Mucosa of descending colon (tissue), 3 donors: ENCODE measurements at regions not wholly inside any gene's neighbourhood (a gene's known extent, or its start where the extent isn't known, plus 50 kb on each side); places are given as distances from the start of the nearest gene placed in this dataset.

Experiments used
- ATAC-seq: fragments of 200-7000 bp; cut with Tn5 transposase; one replicate; pipeline ENCODE4 v1.9.1; 2020; ENCODE audit warnings: mild to moderate bottlenecking, moderate library complexity
- DNase-seq, 3 donors: peaks; one replicate each; pipeline ENCODE4 v3.0.0-alpha.2; 2020
- H3K36me3 ChIP-seq: fragments of 200-600 bp; one replicate; pipeline ENCODE4 v1.8.0; 2021; ENCODE audit warnings: low read depth, mild to moderate bottlenecking
- H3K4me1 ChIP-seq: fragments of 200-600 bp; one replicate; pipeline ENCODE4 v1.8.0; 2021; ENCODE audit warnings: low read depth, mild to moderate bottlenecking
- H3K4me3 ChIP-seq: fragments of 200-600 bp; one replicate; pipeline ENCODE4 v1.8.0; 2021; ENCODE audit warnings: mild to moderate bottlenecking
- H3K9me3 ChIP-seq: fragments of 200-600 bp; one replicate; pipeline ENCODE4 v1.8.0; 2021; ENCODE audit warnings: mild to moderate bottlenecking
- intact Hi-C, 2 donors: fragments of 100-400 bp; cut with DNase I in 1 of 2; cut with micrococcal nuclease in 1 of 2; formaldehyde crosslinking; loops; one replicate each; pipeline versions ENCODE4 v1.11.0 to v1.11.1; 2022; cut with DNase I, micrococcal nuclease
- TF ChIP-seq, protein P1 (sequence below): fragments of 200-600 bp; IDR thresholded peaks from one replicate; pipeline ENCODE4 v1.8.0; 2022; ENCODE audit warnings: antibody characterized with exemption, mild to moderate bottlenecking
- donor health status: DM: no; HTN: no; CAD: no; lungs with moderate emphysema.
- donor health status: DM: no; HTN: no; CAD: no.
- donor health status: DM: no; HTN: yes; CAD: no.

DNA sequence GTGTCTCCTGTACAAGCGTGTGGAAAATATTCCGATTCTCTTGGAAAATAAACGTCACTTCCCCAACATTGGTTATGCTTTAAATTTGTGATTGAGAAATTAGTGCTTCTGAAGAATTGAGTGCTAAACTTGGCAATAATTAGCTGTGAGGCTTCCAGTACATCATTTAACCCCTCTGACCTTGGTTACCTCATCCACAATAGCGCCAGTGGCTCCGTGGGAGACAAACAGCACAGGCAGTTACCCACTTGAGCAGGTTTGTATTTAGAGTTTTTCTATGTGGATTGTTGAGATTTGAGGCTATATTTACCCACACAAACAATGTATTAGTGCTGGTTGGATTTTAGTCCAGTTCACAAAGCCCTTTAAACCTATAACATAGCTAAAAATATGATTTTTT is 476.5 kb downstream of the NKX6-1 start:
- TF ChIP-seq, protein P1, sequence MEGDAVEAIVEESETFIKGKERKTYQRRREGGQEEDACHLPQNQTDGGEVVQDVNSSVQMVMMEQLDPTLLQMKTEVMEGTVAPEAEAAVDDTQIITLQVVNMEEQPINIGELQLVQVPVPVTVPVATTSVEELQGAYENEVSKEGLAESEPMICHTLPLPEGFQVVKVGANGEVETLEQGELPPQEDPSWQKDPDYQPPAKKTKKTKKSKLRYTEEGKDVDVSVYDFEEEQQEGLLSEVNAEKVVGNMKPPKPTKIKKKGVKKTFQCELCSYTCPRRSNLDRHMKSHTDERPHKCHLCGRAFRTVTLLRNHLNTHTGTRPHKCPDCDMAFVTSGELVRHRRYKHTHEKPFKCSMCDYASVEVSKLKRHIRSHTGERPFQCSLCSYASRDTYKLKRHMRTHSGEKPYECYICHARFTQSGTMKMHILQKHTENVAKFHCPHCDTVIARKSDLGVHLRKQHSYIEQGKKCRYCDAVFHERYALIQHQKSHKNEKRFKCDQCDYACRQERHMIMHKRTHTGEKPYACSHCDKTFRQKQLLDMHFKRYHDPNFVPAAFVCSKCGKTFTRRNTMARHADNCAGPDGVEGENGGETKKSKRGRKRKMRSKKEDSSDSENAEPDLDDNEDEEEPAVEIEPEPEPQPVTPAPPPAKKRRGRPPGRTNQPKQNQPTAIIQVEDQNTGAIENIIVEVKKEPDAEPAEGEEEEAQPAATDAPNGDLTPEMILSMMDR = no peak
- ATAC-seq = no peak
- DNase-seq = no peak
- H3K4me1 ChIP-seq = no peaks in the 10 kb centered on the region
- H3K36me3 ChIP-seq = no peaks in the 10 kb centered on the region
- H3K4me3 ChIP-seq = no peak overlapping the region
- no peaks in the 10 kb centered on the region for H3K9me3 ChIP-seq
- intact Hi-C loops = no loop called here

DNA sequence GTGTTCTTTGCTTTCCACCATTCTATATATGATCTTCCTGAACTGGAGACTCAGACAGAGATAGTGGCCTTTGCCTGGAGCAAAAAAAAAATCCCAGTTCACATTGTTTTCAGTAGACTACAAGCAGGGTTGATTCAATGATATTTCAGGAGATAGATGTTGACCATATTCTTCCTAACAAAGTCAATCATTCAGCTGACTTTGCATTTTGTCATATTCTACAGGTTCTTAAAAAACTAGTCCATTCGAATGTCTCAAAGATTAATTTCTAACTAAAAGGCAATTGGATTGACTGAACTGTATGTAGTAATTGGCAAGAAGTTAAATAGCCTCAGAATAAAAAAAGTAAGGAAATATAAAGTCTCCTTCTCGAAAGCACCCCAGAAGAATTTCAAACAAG is 479.5 kb downstream of the NKX6-1 start:
- Histone ChIP-seq H3K4me1 (no peaks in the 10 kb centered on the region), H3K9me3 (no peaks in the 10 kb centered on the region), H3K36me3 (no peaks in the 10 kb centered on the region), H3K4me3 (no peak overlapping the region)
- intact Hi-C loops = no loop called here
- ATAC-seq (no peak), DNase-seq (no peak)
- TF ChIP-seq, protein P1 = no peak

DNA sequence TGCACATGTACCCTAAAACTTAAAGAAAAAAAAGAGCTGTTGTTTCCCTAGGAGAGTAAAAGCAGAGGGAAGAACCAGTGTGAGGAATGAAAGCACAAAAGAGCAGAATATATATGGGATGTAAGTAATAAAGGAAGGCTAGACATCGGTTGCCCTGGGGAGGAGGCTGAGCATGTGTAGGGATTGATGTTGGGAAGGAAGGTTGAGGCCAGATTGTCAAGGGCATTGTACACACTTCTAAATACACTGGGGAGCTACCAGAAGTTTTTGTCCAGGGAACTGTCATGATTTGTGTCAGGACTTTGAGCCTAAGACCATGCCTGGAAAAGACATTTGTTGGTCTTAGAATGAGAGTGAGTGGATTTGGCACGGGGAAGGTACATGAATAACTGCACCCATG is 467.1 kb downstream of the GPAT3 start:
- no peak for ATAC-seq
- no peaks in the 10 kb centered on the region for H3K4me1 ChIP-seq
- no peak overlapping the region for H3K4me3 ChIP-seq
- no peak for DNase-seq
- H3K36me3 ChIP-seq = no peaks in the 10 kb centered on the region
- no peaks in the 10 kb centered on the region for H3K9me3 ChIP-seq
- intact Hi-C loops = no loop called here
- TF ChIP-seq, protein P1 = no peak

DNA sequence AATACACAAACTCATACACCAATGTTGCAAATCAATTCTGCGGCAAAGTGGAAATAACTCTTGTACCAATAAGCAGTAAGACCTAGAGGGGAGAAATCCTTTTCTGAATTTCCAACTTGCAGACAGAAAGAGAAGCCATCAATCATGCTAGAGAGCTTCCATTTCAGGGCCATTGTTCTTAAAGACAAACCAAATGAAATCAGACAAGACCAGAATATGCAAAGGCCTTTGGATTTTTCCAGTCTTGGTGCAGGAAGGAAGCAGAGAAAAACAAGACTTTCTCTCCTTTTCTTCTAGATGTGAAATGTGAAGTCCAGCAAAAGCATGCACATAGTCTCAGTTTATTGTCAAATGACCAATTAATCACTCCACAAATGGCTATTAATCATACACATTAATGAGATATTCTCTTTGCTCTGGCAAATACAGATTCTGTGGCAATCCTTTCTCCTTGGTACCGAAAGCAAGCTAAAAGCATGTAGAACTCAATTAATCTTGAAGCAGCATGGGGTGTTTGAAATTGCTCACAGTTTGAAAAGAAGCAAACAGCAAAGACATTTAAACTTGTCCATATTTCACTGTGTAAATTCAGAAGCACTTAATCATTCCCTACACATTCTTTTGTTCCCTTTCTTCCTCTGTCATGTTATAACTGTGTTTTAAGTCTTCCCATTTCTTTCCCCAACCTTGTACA is 466.1 kb downstream of the GPAT3 start:
- Histone ChIP-seq H3K9me3 (no peaks in the 10 kb centered on the region), H3K36me3 (no peaks in the 10 kb centered on the region), H3K4me1 (no peaks in the 10 kb centered on the region), H3K4me3 (no peak overlapping the region)
- DNase-seq (no peak), ATAC-seq (no peak)
- intact Hi-C loops = no loop called here
- TF ChIP-seq, protein P1 = no peak

DNA sequence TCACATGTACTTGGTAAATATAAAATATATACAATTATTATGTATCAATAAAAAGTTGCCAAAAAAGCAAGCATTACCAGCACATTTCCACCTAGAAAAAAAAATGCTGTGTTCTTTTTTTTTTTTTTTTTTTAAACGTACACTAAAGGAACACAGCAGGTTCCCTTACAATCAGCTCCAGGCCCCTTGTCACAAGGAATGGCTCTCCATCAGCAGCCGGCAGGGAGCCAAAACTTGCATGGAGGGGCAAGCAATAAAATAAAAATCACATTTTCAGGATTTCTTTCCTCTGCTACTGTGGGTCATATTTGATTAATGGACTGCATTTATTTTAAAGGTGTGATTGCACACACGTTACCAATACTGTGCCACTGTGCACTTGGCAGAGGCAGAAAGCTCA is 460.3 kb downstream of the GPAT3 start:
- Histone ChIP-seq H3K36me3 (no peaks in the 10 kb centered on the region), H3K9me3 (no peaks in the 10 kb centered on the region), H3K4me1 (no peaks in the 10 kb centered on the region), H3K4me3 (no peak overlapping the region)
- DNase-seq (no peak), ATAC-seq (no peak)
- TF ChIP-seq, protein P1 = no peak
- intact Hi-C loops = no loop called here

DNA sequence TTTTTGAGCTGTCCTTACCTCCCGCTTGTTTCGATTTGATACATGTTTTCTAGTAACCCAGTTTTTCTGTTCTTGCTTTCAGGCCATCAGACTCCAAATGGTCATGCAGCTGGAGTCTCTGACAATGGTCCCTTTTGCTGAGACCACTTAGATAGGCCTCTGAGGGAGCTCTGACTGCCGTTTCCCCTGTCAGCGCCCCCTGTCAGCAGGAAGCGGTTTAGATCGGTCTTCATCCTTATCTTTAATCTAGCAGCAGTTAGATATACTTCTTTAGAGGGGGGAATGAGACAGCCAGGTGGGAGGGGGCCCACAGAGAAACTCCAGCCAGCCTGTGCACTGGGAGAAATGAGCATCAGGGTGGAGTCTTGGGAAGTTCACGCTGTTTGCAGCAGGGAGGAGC is 457.9 kb downstream of the GPAT3 start:
- TF ChIP-seq, protein P1 = no peak
- Histone ChIP-seq H3K36me3 (no peaks in the 10 kb centered on the region), H3K4me1 (no peaks in the 10 kb centered on the region), H3K9me3 (no peaks in the 10 kb centered on the region), H3K4me3 (no peak overlapping the region)
- ATAC-seq (no peak), DNase-seq (no peak)
- intact Hi-C loops = no loop called here
